Endothelial cell of umbilical vein (primary cell): ENCODE measurements at regions not wholly inside any gene's neighbourhood (a gene's known extent, or its start where the extent isn't known, plus 50 kb on each side); places are given as distances from the start of the nearest gene placed in this dataset.

Experiments used
- BruUV-seq: library from RNA; stranded (reverse); fragments of 400-500 nt; replicated peaks from 2 replicates; lab custom pipeline; 2021; lab: Mats Ljungman, UMichigan
- CTCF ChIA-PET: fragments of 300-600, 350-600 bp; sonication (Branson Sonifier 250); formaldehyde crosslinking; loops from one replicate; lab custom pipeline; 2021; ENCODE audit warnings: antibody characterized with exemption, inconsistent platforms; lab: Charles Lee
- POLR2A ChIA-PET: fragments of 300-600, 350-600 bp; sonication (Branson Sonifier 250); formaldehyde crosslinking; loops from one replicate; lab custom pipeline; 2021; ENCODE audit warnings: antibody characterized with exemption, inconsistent platforms; lab: Charles Lee
- DNase-seq: peaks from one replicate; pipeline ENCODE4 v3.0.0-alpha.2; 2011; ENCODE audit warnings: low read depth, low spot score
- FAIRE-seq: peaks from 2 replicates; lab custom pipeline; 2011; peaks lifted over from hg19 to GRCh38; lab: Jason Lieb, UNC
- H2AFZ ChIP-seq: 2 replicates; pipeline ENCODE4 v1.6.0; 2012; ENCODE audit warnings: low read depth, low read length, control low read depth, inconsistent platforms
- H3K27ac ChIP-seq: 2 replicates; pipeline ENCODE4 v1.5.1; 2011; ENCODE audit warnings: low read depth, mild to moderate bottlenecking, control low read depth, low read length, moderate library complexity; ENCODE audit not compliant: insufficient read depth
- H3K27me3 ChIP-seq, 2 experiments: 2 replicates each; pipeline versions ENCODE4 v1.6.0 to v1.6.1; 2011; ENCODE audit warnings: low read length in 2 of 2, mixed read lengths in 1 of 2; ENCODE audit not compliant: control insufficient read depth in 2 of 2, insufficient read depth in 2 of 2
- H3K36me3 ChIP-seq, 2 experiments: 2 replicates in 1 of 2; 3 replicates in 1 of 2; pipeline ENCODE4 v1.5.1; 2011; ENCODE audit warnings: low read length in 2 of 2, mild to moderate bottlenecking in 1 of 2, moderate library complexity in 1 of 2; ENCODE audit not compliant: control insufficient read depth in 2 of 2, insufficient read depth in 2 of 2; ENCODE audit errors: extremely low read depth in 1 of 2
- H3K4me1 ChIP-seq: 3 replicates; pipeline ENCODE4 v1.5.1; 2011; ENCODE audit warnings: mild to moderate bottlenecking, low read length; ENCODE audit not compliant: control insufficient read depth, insufficient read depth; ENCODE audit errors: extremely low read depth
- H3K4me2 ChIP-seq: 2 replicates; pipeline ENCODE4 v1.6.1; 2011; ENCODE audit warnings: low read length, control low read depth, mixed read lengths; ENCODE audit not compliant: insufficient read depth
- H3K4me3 ChIP-seq, 3 experiments: fragments of 200-600 bp in 1 of 3; sonication (generic), shearing (Covaris generic) in 1 of 3; replicated peaks in 1 of 3; 2 replicates each; pipeline ENCODE4 v1.5.1; 2011 to 2016; ENCODE audit warnings: control low read depth in 3 of 3, low read length in 3 of 3, mild to moderate bottlenecking in 2 of 3, inconsistent platforms in 1 of 3, low read depth in 1 of 3, moderate library complexity in 1 of 3; ENCODE audit not compliant: insufficient read depth in 1 of 3
- H3K79me2 ChIP-seq: 2 replicates; pipeline ENCODE4 v1.6.0; 2012; ENCODE audit warnings: low read length, inconsistent platforms; ENCODE audit not compliant: control insufficient read depth, insufficient read depth
- H3K9ac ChIP-seq: replicated peaks from 2 replicates; pipeline ENCODE3; 2011; ENCODE audit warnings: low read length, control low read depth; ENCODE audit not compliant: insufficient read depth; ENCODE audit errors: extremely low read depth
- H3K9me1 ChIP-seq: replicated peaks from 3 replicates; pipeline ENCODE4 v1.6.0; 2011; ENCODE audit warnings: mild to moderate bottlenecking, low read length; ENCODE audit not compliant: control insufficient read depth, insufficient read depth; ENCODE audit errors: extremely low read depth
- H3K9me3 ChIP-seq: replicated peaks from 2 replicates; pipeline ENCODE4 v1.5.1; 2012; ENCODE audit warnings: low read length, inconsistent platforms; ENCODE audit not compliant: control insufficient read depth, insufficient read depth
- H4K20me1 ChIP-seq: replicated peaks from 2 replicates; pipeline ENCODE3; 2011; ENCODE audit warnings: mild to moderate bottlenecking, low read length; ENCODE audit not compliant: control insufficient read depth, insufficient read depth; ENCODE audit errors: extremely low read depth
- EZH2 ChIP-seq: IDR thresholded peaks from 2 replicates; pipeline ENCODE4 v1.6.1; 2012; ENCODE audit warnings: borderline replicate concordance, low read depth, mild to moderate bottlenecking, moderate library complexity, low read length, inconsistent platforms; ENCODE audit not compliant: severe bottlenecking
- FOS ChIP-seq: IDR thresholded peaks from 2 replicates; pipeline ENCODE4 v1.6.1; 2011; ENCODE audit warnings: mild to moderate bottlenecking, low read length, moderate library complexity, borderline replicate concordance; ENCODE audit not compliant: insufficient read depth
- GATA2 ChIP-seq: IDR thresholded peaks from 2 replicates; pipeline ENCODE4 v1.7.0; 2011; ENCODE audit warnings: low read depth, mild to moderate bottlenecking, moderate library complexity, mixed read lengths, low read length; ENCODE audit not compliant: insufficient read length, insufficient read depth
- JUN ChIP-seq: IDR thresholded peaks from 2 replicates; pipeline ENCODE4 v1.6.1; 2011; ENCODE audit warnings: borderline replicate concordance, low read depth; ENCODE audit not compliant: insufficient read length, insufficient read depth
- MAX ChIP-seq: IDR thresholded peaks from 2 replicates; pipeline ENCODE4 v1.6.1; 2011; ENCODE audit not compliant: insufficient read depth, insufficient read length
- MYC ChIP-seq: IDR thresholded peaks from one replicate; pipeline ENCODE4 v1.6.1; 2011; ENCODE audit warnings: mild to moderate bottlenecking, low read depth, low read length
- POLR2A ChIP-seq: IDR thresholded peaks from 2 replicates; pipeline ENCODE4 v1.6.1; 2012; ENCODE audit warnings: low read depth, mild to moderate bottlenecking, control low read depth, low read length
- POLR2AphosphoS5 ChIP-seq: IDR thresholded peaks from 2 replicates; pipeline ENCODE4 v1.6.1; 2012; ENCODE audit warnings: low read depth, mild to moderate bottlenecking, control low read depth, low read length, moderate library complexity; ENCODE audit not compliant: insufficient read depth
- dilution Hi-C: fragments of 300-500 bp; cut with MboI; formaldehyde crosslinking; loops from one replicate; pipeline ENCODE4 v1.15.0; 2019; ENCODE audit warnings: low sequenced_read_pairs; ENCODE audit not compliant: extremely low pct_ligation_motif_present
- intact Hi-C: fragments of 100-400 bp; cut with micrococcal nuclease; formaldehyde crosslinking; loops from one replicate; pipeline ENCODE4 v1.10.0; 2022
- TF ChIP-seq, protein P1 (sequence below), 2 donors: IDR thresholded peaks; 1 replicate in 1 of 2; 2 replicates in 1 of 2; pipeline ENCODE4 v1.5.1; 2011; ENCODE audit warnings: low read length in 2 of 2, mild to moderate bottlenecking in 2 of 2, moderate library complexity in 2 of 2, control low read depth in 1 of 2, inconsistent platforms in 1 of 2, low read depth in 1 of 2; ENCODE audit not compliant: insufficient read depth in 1 of 2; ENCODE audit errors: extremely low read depth in 1 of 2

DNA sequence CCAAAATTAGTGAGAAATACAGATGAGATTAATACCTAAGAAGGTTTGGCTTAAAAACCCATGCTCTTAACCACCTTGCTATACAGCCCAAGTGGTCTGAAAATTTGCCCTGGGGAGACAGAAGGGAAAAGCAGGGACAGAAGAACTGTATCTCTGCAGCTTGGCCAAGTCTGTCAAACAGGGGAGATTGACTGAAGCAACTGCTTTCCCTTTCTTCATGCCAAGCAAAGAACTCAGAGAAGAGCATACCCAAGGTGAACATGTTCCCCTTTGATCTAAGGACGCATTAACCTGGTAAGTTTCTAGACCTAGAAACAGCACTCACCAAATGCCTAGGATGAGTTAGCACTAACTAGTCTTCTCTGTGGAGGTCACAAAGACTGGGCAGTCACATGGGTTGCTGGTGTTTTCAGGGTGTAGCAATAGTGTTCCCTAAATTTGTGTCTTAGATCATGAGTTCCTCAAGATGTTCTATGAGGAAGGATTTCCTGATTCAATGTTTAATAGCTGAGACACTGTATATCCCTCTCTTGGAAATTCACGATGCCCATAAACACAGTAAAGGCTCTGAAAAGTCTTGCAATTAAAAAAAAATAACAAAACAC is 75.6 kb upstream of the GRAMD1B start:
- no peak overlapping the region for H3K27ac ChIP-seq
- DNase-seq, result no peak
- H3K36me3 ChIP-seq, result no peaks in the 10 kb centered on the region
- no peak overlapping the region for H3K9ac ChIP-seq
- H3K27me3 ChIP-seq, result peaks cover 19 to 25% of the 10 kb centered on the region in 2 experiments
- intact Hi-C loops, result no loop called here
- H4K20me1 ChIP-seq, result no peaks in the 10 kb centered on the region
- no peak overlapping the region for H3K4me2 ChIP-seq
- no peaks in the 10 kb centered on the region for H3K4me1 ChIP-seq
- dilution Hi-C loops, result no loop called here
- no peaks in the 10 kb centered on the region for H3K9me3 ChIP-seq
- POLR2A ChIA-PET, result no interaction called here
- no peaks in the 10 kb centered on the region for H3K79me2 ChIP-seq
- H3K9me1 ChIP-seq, result no peaks in the 10 kb centered on the region
- no peak overlapping the region for H2AFZ ChIP-seq
- TF ChIP-seq MYC (no peak), GATA2 (no peak), FOS (no peak), MAX (no peak), POLR2AphosphoS5 (no peak), POLR2A (no peak), EZH2 (no peak), JUN (no peak)
- TF ChIP-seq, protein P1, sequence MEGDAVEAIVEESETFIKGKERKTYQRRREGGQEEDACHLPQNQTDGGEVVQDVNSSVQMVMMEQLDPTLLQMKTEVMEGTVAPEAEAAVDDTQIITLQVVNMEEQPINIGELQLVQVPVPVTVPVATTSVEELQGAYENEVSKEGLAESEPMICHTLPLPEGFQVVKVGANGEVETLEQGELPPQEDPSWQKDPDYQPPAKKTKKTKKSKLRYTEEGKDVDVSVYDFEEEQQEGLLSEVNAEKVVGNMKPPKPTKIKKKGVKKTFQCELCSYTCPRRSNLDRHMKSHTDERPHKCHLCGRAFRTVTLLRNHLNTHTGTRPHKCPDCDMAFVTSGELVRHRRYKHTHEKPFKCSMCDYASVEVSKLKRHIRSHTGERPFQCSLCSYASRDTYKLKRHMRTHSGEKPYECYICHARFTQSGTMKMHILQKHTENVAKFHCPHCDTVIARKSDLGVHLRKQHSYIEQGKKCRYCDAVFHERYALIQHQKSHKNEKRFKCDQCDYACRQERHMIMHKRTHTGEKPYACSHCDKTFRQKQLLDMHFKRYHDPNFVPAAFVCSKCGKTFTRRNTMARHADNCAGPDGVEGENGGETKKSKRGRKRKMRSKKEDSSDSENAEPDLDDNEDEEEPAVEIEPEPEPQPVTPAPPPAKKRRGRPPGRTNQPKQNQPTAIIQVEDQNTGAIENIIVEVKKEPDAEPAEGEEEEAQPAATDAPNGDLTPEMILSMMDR (IDR thresholded peaks at IDR 0.05; ENCODE audit: extremely low read depth in 1 of 2, insufficient read depth in 1 of 2, low read depth in 1 of 2, low read length in 2 of 2), result no peak
- no TSS peak for BruUV-seq
- no peak for FAIRE-seq
- no peak overlapping the region for H3K4me3 ChIP-seq
- CTCF ChIA-PET, result interaction anchor here (0.6 to 1.7 kb wide), 3 partner anchors 12 to 732 kb away, joined by 3 to 6 read pairs (median 3); no protein-coding TSS in a partner anchor
